H1 (cell line): ENCODE measurements at regions not wholly inside any gene's neighbourhood (a gene's known extent, or its start where the extent isn't known, plus 50 kb on each side); places are given as distances from the start of the nearest gene placed in this dataset.

Experiments
- CTCF ChIA-PET: fragments of 300-600 bp; sonication (Branson Sonifier 250); formaldehyde crosslinking; loops from one replicate; lab custom pipeline; 2021; ENCODE audit not compliant: partially characterized antibody; lab: Charles Lee
- POLR2A ChIA-PET: fragments of 300-600 bp; sonication (Branson Sonifier 250); formaldehyde crosslinking; loops from one replicate; lab custom pipeline; 2021; ENCODE audit warnings: inconsistent platforms; ENCODE audit not compliant: partially characterized antibody; lab: Charles Lee
- DNase-seq, 2 experiments: peaks; one replicate each; pipeline versions ENCODE4 v3.0.0 to v3.0.0-alpha.2; 2010 to 2022; ENCODE audit warnings: low spot score in 2 of 2, low read depth in 1 of 2, mixed read lengths in 1 of 2
- FAIRE-seq: peaks from 2 replicates; lab custom pipeline; 2011; peaks lifted over from hg19 to GRCh38; lab: Jason Lieb, UNC
- H2AFZ ChIP-seq: 2 replicates; pipeline ENCODE4 v1.8.1; 2012; ENCODE audit warnings: low read length, inconsistent platforms
- H2AK5ac ChIP-seq: 2 replicates; pipeline ENCODE4 v1.6.1; 2013; ENCODE audit warnings: low read depth, low read length
- H2BK120ac ChIP-seq: replicated peaks from 2 replicates; pipeline ENCODE3; 2013; ENCODE audit warnings: low read depth, low read length, inconsistent platforms
- H2BK12ac ChIP-seq: 2 replicates; pipeline ENCODE4 v1.6.1; 2013; ENCODE audit warnings: low read depth, low read length
- H2BK15ac ChIP-seq: 2 replicates; pipeline ENCODE4 v1.6.1; 2013; ENCODE audit warnings: low read length
- H2BK20ac ChIP-seq: 2 replicates; pipeline ENCODE4 v1.6.1; 2013; ENCODE audit warnings: low read length
- H2BK5ac ChIP-seq: 2 replicates; pipeline ENCODE4 v1.6.1; 2013; ENCODE audit warnings: low read depth, low read length
- H3K14ac ChIP-seq: 2 replicates; pipeline ENCODE4 v1.6.1; 2013; ENCODE audit warnings: inconsistent platforms; ENCODE audit not compliant: insufficient read length
- H3K18ac ChIP-seq: 2 replicates; pipeline ENCODE4 v1.6.1; 2013; ENCODE audit warnings: low read length; ENCODE audit errors: extremely low read depth
- H3K23ac ChIP-seq: 2 replicates; pipeline ENCODE4 v1.6.1; 2013; ENCODE audit warnings: inconsistent platforms; ENCODE audit not compliant: insufficient read length
- H3K23me2 ChIP-seq: 2 replicates; pipeline ENCODE4 v1.6.1; 2013; ENCODE audit warnings: low read depth, low read length
- H3K27ac ChIP-seq: 2 replicates; pipeline ENCODE4 v1.6.1; 2011; ENCODE audit warnings: low read depth, low read length, inconsistent platforms
- H3K27me3 ChIP-seq, 4 experiments: replicated peaks in 1 of 4; 1 replicate in 1 of 4; 2 replicates in 3 of 4; pipeline versions ENCODE4 v1.6.1 to v1.8.1; 2011 to 2013; ENCODE audit warnings: low read length in 3 of 4, mild to moderate bottlenecking in 3 of 4, inconsistent platforms in 2 of 4, mixed read lengths in 2 of 4, moderate library complexity in 1 of 4; ENCODE audit not compliant: control insufficient read depth in 3 of 4, insufficient read depth in 3 of 4; ENCODE audit errors: extremely low read depth in 1 of 4
- H3K36me3 ChIP-seq, 4 experiments: 2 replicates each; pipeline versions ENCODE4 v1.6.1 to v1.8.1; 2011 to 2013; ENCODE audit warnings: mild to moderate bottlenecking in 4 of 4, low read length in 3 of 4, moderate library complexity in 2 of 4, control low read depth in 1 of 4, inconsistent platforms in 1 of 4; ENCODE audit not compliant: insufficient read depth in 4 of 4, control insufficient read depth in 2 of 4
- H3K4ac ChIP-seq: replicated peaks from 2 replicates; pipeline ENCODE3; 2013; ENCODE audit warnings: low read length, low read depth, mixed read lengths, inconsistent platforms; ENCODE audit not compliant: insufficient read length
- H3K4me1 ChIP-seq, 4 experiments: replicated peaks in 1 of 4; 1 replicate in 1 of 4; 2 replicates in 3 of 4; pipeline versions ENCODE4 v1.6.1 to v1.8.1; 2011 to 2013; ENCODE audit warnings: low read length in 3 of 4, inconsistent platforms in 2 of 4, mixed read lengths in 1 of 4; ENCODE audit not compliant: insufficient read depth in 4 of 4, control insufficient read depth in 3 of 4
- H3K4me2 ChIP-seq, 2 experiments: 2 replicates each; pipeline versions ENCODE4 v1.6.1 to v1.8.1; 2011 to 2013; ENCODE audit warnings: low read depth in 2 of 2, low read length in 2 of 2, control low read depth in 1 of 2, inconsistent platforms in 1 of 2, mild to moderate bottlenecking in 1 of 2; ENCODE audit not compliant: insufficient read depth in 1 of 2
- H3K4me3 ChIP-seq, 4 experiments: fragments of 200-600, 300-600 bp in 1 of 4; sonication (generic), shearing (Covaris generic), sonication (Bioruptor Twin) in 1 of 4; 2 replicates each; pipeline versions ENCODE4 v1.5.1 to v1.8.1; 2011 to 2016; ENCODE audit warnings: low read length in 4 of 4, low read depth in 3 of 4, control low read depth in 2 of 4, inconsistent platforms in 2 of 4, mild to moderate bottlenecking in 2 of 4, mixed read lengths in 1 of 4, moderate library complexity in 1 of 4; ENCODE audit not compliant: insufficient read depth in 2 of 4; ENCODE audit errors: extremely low read depth in 1 of 4
- H3K56ac ChIP-seq: replicated peaks from 2 replicates; pipeline ENCODE3; 2013; ENCODE audit warnings: low read depth, mild to moderate bottlenecking, mixed read lengths, low read length, inconsistent platforms; ENCODE audit not compliant: insufficient read length
- H3K79me1 ChIP-seq: 2 replicates; pipeline ENCODE4 v1.6.1; 2013; ENCODE audit warnings: low read depth, low read length, control low read depth
- H3K79me2 ChIP-seq, 2 experiments: 2 replicates each; pipeline versions ENCODE4 v1.6.1 to v1.8.1; 2012 to 2013; ENCODE audit warnings: low read length in 2 of 2, mild to moderate bottlenecking in 2 of 2, inconsistent platforms in 1 of 2; ENCODE audit not compliant: insufficient read depth in 2 of 2, control insufficient read depth in 1 of 2
- H3K9ac ChIP-seq, 4 experiments: replicated peaks in 1 of 4; 1 replicate in 1 of 4; 2 replicates in 3 of 4; pipeline versions ENCODE4 v1.6.1 to v1.8.1; 2011 to 2013; ENCODE audit warnings: low read depth in 3 of 4, low read length in 3 of 4, control low read depth in 2 of 4, mild to moderate bottlenecking in 2 of 4, moderate library complexity in 2 of 4, inconsistent platforms in 1 of 4; ENCODE audit errors: extremely low read depth in 1 of 4
- H3K9me3 ChIP-seq, 2 experiments: 2 replicates each; pipeline versions ENCODE4 v1.6.1 to v1.8.1; 2012 to 2013; ENCODE audit warnings: mild to moderate bottlenecking in 2 of 2, moderate library complexity in 2 of 2, control low read depth in 1 of 2, inconsistent platforms in 1 of 2, low read depth in 1 of 2, low read length in 1 of 2, mixed read lengths in 1 of 2; ENCODE audit not compliant: insufficient read depth in 2 of 2
- H4K20me1 ChIP-seq, 2 experiments: replicated peaks in 1 of 2; 2 replicates each; pipeline versions ENCODE3 to v1.8.1; 2011 to 2013; ENCODE audit warnings: inconsistent platforms in 2 of 2, low read length in 2 of 2, mild to moderate bottlenecking in 1 of 2; ENCODE audit not compliant: insufficient read depth in 2 of 2, control insufficient read depth in 1 of 2
- H4K5ac ChIP-seq: 2 replicates; pipeline ENCODE4 v1.6.1; 2013; ENCODE audit warnings: low read length, low read depth, mixed read lengths, inconsistent platforms; ENCODE audit not compliant: insufficient read length
- H4K8ac ChIP-seq: 2 replicates; pipeline ENCODE4 v1.8.0; 2013; ENCODE audit warnings: mild to moderate bottlenecking, moderate library complexity, low read length, inconsistent platforms; ENCODE audit not compliant: insufficient read depth; ENCODE audit errors: extremely low read depth
- H4K91ac ChIP-seq: replicated peaks from 2 replicates; pipeline ENCODE3; 2013; ENCODE audit warnings: low read length, mixed read lengths, inconsistent platforms; ENCODE audit not compliant: insufficient read length
- CBX8 ChIP-seq: fragments of 300-800, 300-1000 bp; sonication (generic); IDR thresholded peaks from 2 replicates; pipeline ENCODE4 v1.7.1; 2016; ENCODE audit warnings: low read depth, low read length, borderline replicate concordance
- KDM1A ChIP-seq: fragments of 200-600, 300-600 bp; sonication (generic); IDR thresholded peaks from 2 replicates; pipeline ENCODE4 v1.7.1; 2016; ENCODE audit warnings: mild to moderate bottlenecking, low read length, borderline replicate concordance
- TAF7 ChIP-seq: optimal IDR thresholded peaks from 2 replicates; pipeline ENCODE3; 2011; ENCODE audit warnings: low read depth, mild to moderate bottlenecking, inconsistent platforms, low read length, moderate library complexity, borderline replicate concordance
- WGBS, 2 experiments: shearing (Covaris generic) in 1 of 2; methylation state at CpG; one replicate each; pipeline versions ENCODE4 v1.1.6 to v1.1.7; 2013 to 2015; ENCODE audit warnings: low lambda C conversion rate in 2 of 2, mixed read lengths in 2 of 2, inconsistent platforms in 1 of 2, low coverage in 1 of 2, missing lambda C conversion rate in 1 of 2; ENCODE audit not compliant: insufficient replicate concordance in 2 of 2, insufficient coverage in 1 of 2, insufficient read length in 1 of 2; ENCODE audit errors: extremely low coverage in 1 of 2, missing lambda C conversion rate in 1 of 2; 5-methylcytosine and 5-hydroxymethylcytosine counted together

DNA sequence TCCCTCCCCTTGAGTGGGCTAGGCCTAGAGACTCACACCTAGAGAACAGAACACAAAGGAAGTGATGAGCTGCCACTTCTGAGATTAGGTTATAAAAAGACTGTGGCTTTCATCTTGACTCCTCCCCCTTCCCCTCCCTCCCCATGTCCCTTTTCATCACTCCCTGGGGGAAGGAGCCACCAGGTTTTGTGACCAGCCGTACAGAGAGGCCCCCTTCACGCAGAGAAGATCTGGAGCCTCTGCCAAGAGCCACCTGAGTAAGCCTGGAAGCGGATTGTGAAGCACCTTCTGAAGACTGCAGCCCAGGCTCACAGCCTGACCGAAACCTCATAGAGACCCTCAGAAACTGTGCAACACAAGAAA is 118.4 kb upstream of the NXT1 start:
- Histone ChIP-seq H3K14ac (no peak overlapping the region), H3K9me3 (0 out of 4 replicates have a peak, but pooled peaks cover 0 to 2% of the 10 kb centered on the region in 2 experiments)

More for the DNA sequence above, 118.4 kb upstream of the NXT1 start:
- H2BK15ac ChIP-seq, result no peak overlapping the region
- H2BK5ac ChIP-seq, result no peak overlapping the region
- H3K79me1 ChIP-seq, result no peaks in the 10 kb centered on the region
- H3K4me3 ChIP-seq, result no peak overlapping the region
- no peaks in the 10 kb centered on the region for H4K20me1 ChIP-seq
- no peak overlapping the region for H2AK5ac ChIP-seq
- TF ChIP-seq CBX8 (no peak), KDM1A (no peak), TAF7 (no peak)
- TF ChIP-seq, all 59 proteins: peak for 0
- CTCF ChIA-PET, result interaction anchor here (0.9 to 3.0 kb wide), 5 partner anchors 13 to 499 kb away, joined by 3 to 10 read pairs (median 3); partner anchors contain the start of gene THBD
- FAIRE-seq (no peak), DNase-seq (peak in 1 of 2 experiments; percentile 6)
- Histone ChIP-seq H3K9ac (no peak overlapping the region), H2AFZ (no peak overlapping the region), H3K36me3 (no peaks in the 10 kb centered on the region), H3K18ac (no peak overlapping the region), H3K27me3 (no peaks in the 10 kb centered on the region), H3K56ac (no peak overlapping the region), H4K91ac (no peak overlapping the region), H3K23ac (no peak overlapping the region), H3K27ac (no peak overlapping the region), H2BK20ac (no peak overlapping the region), H2BK12ac (no peak overlapping the region), H2BK120ac (no peak overlapping the region), H3K4ac (no peak overlapping the region), H3K79me2 (no peaks in the 10 kb centered on the region), H3K4me2 (no peak overlapping the region), H3K23me2 (no peaks in the 10 kb centered on the region), H4K8ac (no peak overlapping the region), H4K5ac (no peak overlapping the region), H3K4me1 (no peaks in the 10 kb centered on the region; a peak in 1 of 7 replicates)
- 85% methylated on average over 4 of the region's 4 CpGs; no CpG with 5 or more reads in 1 of the 2 experiments for WGBS, 2 experiments
- POLR2A ChIA-PET, result no interaction called here
